ENCODE measurements at regions not wholly inside any gene's neighbourhood (a gene's known extent, or its start where the extent isn't known, plus 50 kb on each side); places are given as distances from the start of the nearest gene placed in this dataset.

GRCh38 chr3:79979990-79980389, 212.2 kb upstream of the ROBO1 start:
- TF ChIP-seq CTCF (IDR thresholded peaks at IDR 0.05) (no peak), EP300 (IDR thresholded peaks at IDR 0.05; ENCODE audit: low read depth) (no peak), POLR2A (IDR thresholded peaks at IDR 0.05) (no peak)
